ENCODE measurements at regions not wholly inside any gene's neighbourhood (a gene's known extent, or its start where the extent isn't known, plus 50 kb on each side); places are given as distances from the start of the nearest gene placed in this dataset.

- Histone ChIP-seq H3K9ac (ENCODE audit: extremely low read depth, insufficient read length, low read length) (no peak overlapping the region), H3K27me3 (ENCODE audit: insufficient read depth, low read length) (no peaks in the 10 kb centered on the region)
- no peaks in the 10 kb centered on the region; a peak in 2 of 5 replicates for H3K9me3 Mint-ChIP-seq
These were observed 245.1 kb upstream of the APCDD1 start for GRCh38 chr18:10209302-10209701.

More at GRCh38 chr18:10209302-10209701, 245.1 kb upstream of the APCDD1 start:
- no peak overlapping the region for H4K91ac ChIP-seq (ENCODE audit: insufficient read length, low read depth, low read length)
- H4K8ac ChIP-seq (replicated peaks; ENCODE audit: insufficient read length, low read depth, low read length) = no peak overlapping the region
- WGBS (ENCODE audit: extremely low coverage, insufficient read length, low lambda C conversion rate) = no CpG with 5 or more reads among the region's 8 CpGs
- H3K23me2 ChIP-seq (ENCODE audit: insufficient read length, low read depth, low read length, poor library complexity, severe bottlenecking) = no peaks in the 10 kb centered on the region
- H3K18ac ChIP-seq (ENCODE audit: insufficient read length, low read depth, low read length) = no peak overlapping the region
- no peak overlapping the region for H2BK120ac ChIP-seq (ENCODE audit: low read depth, low read length, poor library complexity, severe bottlenecking)
- H2AFZ ChIP-seq (ENCODE audit: low read length) = no peak overlapping the region
- H3K56ac ChIP-seq (ENCODE audit: insufficient read length, low read depth, low read length) = no peak overlapping the region
- H4K20me1 ChIP-seq (ENCODE audit: control insufficient read depth, insufficient read depth, insufficient read length) = no peaks in the 10 kb centered on the region
- Mint-ChIP-seq H3K27ac (no peak overlapping the region), H3K36me3 (ENCODE audit: insufficient read depth in 1 of 3, low read depth in 3 of 3) (no peaks in the 10 kb centered on the region; a peak in 1 of 7 replicates), H3K4me1 (peaks cover 5 to 6% of the 10 kb centered on the region in 2 experiments; a peak in 3 of 4 replicates), H3K27me3 (ENCODE audit: low read depth) (no peaks in the 10 kb centered on the region; the same call in 1 of the 2 replicates), H3K4me3 (no peak overlapping the region)
- no peak for DNase-seq
- H3K4me1 ChIP-seq (ENCODE audit: insufficient read depth, low read length) = no peaks in the 10 kb centered on the region
- H2BK12ac ChIP-seq (ENCODE audit: insufficient read length, low read depth, low read length) = no peak overlapping the region
- H4K5ac ChIP-seq (ENCODE audit: insufficient read length, low read depth, low read length) = no peak overlapping the region
- H3K23ac ChIP-seq (ENCODE audit: insufficient read length, low read depth, low read length) = no peak overlapping the region
- no peak overlapping the region for H3K14ac ChIP-seq (ENCODE audit: insufficient read depth, low read length)
- no peak overlapping the region for H2BK20ac ChIP-seq (ENCODE audit: low read depth, low read length, poor library complexity, severe bottlenecking)
- no peaks in the 10 kb centered on the region for H3K79me2 ChIP-seq (ENCODE audit: insufficient read depth, low read length)
- H2BK15ac ChIP-seq (ENCODE audit: low read depth, low read length) = no peak overlapping the region
- TF ChIP-seq CTCF (conservative IDR thresholded peaks at IDR 0.05) = no peak
- H3T11ph ChIP-seq (ENCODE audit: low read length) = no peak overlapping the region
- H3K4ac ChIP-seq (ENCODE audit: low read depth, low read length) = no peak overlapping the region
- H3K4me2 ChIP-seq (ENCODE audit: insufficient read depth, insufficient read length, low read length) = no peak overlapping the region
- no peak overlapping the region for H3K27ac ChIP-seq (ENCODE audit: insufficient read length, low read depth, low read length)
- H2BK5ac ChIP-seq (ENCODE audit: insufficient read length, low read length) = no peak overlapping the region
- no peaks in the 10 kb centered on the region for H3K79me1 ChIP-seq (ENCODE audit: insufficient read depth, low read depth, low read length, poor library complexity, severe bottlenecking)
- H2AK5ac ChIP-seq (ENCODE audit: insufficient read length, low read length) = no peak overlapping the region
- H3K9me3 ChIP-seq (ENCODE audit: control insufficient read depth, low read depth, low read length) = no peaks in the 10 kb centered on the region

Data from H9 (cell line).